22Rv1 (cell line): ENCODE measurements at regions not wholly inside any gene's neighbourhood (a gene's known extent, or its start where the extent isn't known, plus 50 kb on each side); places are given as distances from the start of the nearest gene placed in this dataset.

Experiments
- CTCF ChIP-seq: fragments of 450-650 bp; IDR thresholded peaks from 2 replicates; pipeline ENCODE4 v1.5.1; 2017; ENCODE audit warnings: mild to moderate bottlenecking
- ZFX ChIP-seq: fragments of 450-650 bp; IDR thresholded peaks from 2 replicates; pipeline ENCODE4 v1.6.1; 2017; ENCODE audit warnings: antibody characterized with exemption, borderline replicate concordance

GRCh38 chr3:5314897-5315296 lies 127.4 kb downstream of the EDEM1 start:
- TF ChIP-seq ZFX (no peak), CTCF (no peak)
